Panc1 (cell line): ENCODE measurements at regions not wholly inside any gene's neighbourhood (a gene's known extent, or its start where the extent isn't known, plus 50 kb on each side); places are given as distances from the start of the nearest gene placed in this dataset.

Experiments
- ATAC-seq: fragments of 200-7000 bp; cut with Tn5 transposase; 2 replicates; pipeline ENCODE4 v1.9.1; 2020; ENCODE audit warnings: mild to moderate bottlenecking, moderate library complexity
- BruUV-seq: library from RNA; stranded (reverse); fragments of 400-500 nt; replicated peaks from 2 replicates; lab custom pipeline; 2021; lab: Mats Ljungman, UMichigan
- CTCF ChIA-PET: fragments of 300-600 bp; sonication (Branson Sonifier 250); formaldehyde crosslinking; loops from one replicate; lab custom pipeline; 2022; ENCODE audit warnings: antibody characterized with exemption; lab: Charles Lee
- POLR2A ChIA-PET: fragments of 300-600 bp; sonication (Branson Sonifier 250); formaldehyde crosslinking; loops from one replicate; lab custom pipeline; 2022; ENCODE audit warnings: antibody characterized with exemption; lab: Charles Lee
- DNase-seq: peaks from one replicate; pipeline ENCODE4 v3.0.0-alpha.2; 2010; ENCODE audit warnings: low read depth, low spot score
- H3K27ac ChIP-seq: 2 replicates; pipeline ENCODE4 v1.5.1; 2011; ENCODE audit warnings: mild to moderate bottlenecking, low read length, inconsistent platforms
- H3K27me3 ChIP-seq: fragments of 200-500 bp; sonication (Bioruptor generic); 2 replicates; pipeline ENCODE4 v1.6.0; 2014; ENCODE audit warnings: low read length, inconsistent platforms; ENCODE audit not compliant: control insufficient read depth, insufficient read depth
- H3K36me3 ChIP-seq: fragments of 200-500 bp; sonication (Bioruptor generic); 2 replicates; pipeline ENCODE4 v1.5.1; 2014; ENCODE audit warnings: inconsistent platforms, mild to moderate bottlenecking, low read length, moderate library complexity; ENCODE audit not compliant: control insufficient read depth, insufficient read depth
- H3K4me1 ChIP-seq: 2 replicates; pipeline ENCODE4 v1.5.1; 2011; ENCODE audit warnings: inconsistent platforms, mild to moderate bottlenecking, low read length, moderate library complexity; ENCODE audit not compliant: control insufficient read depth, insufficient read depth
- H3K4me3 ChIP-seq, 2 experiments: 2 replicates each; pipeline ENCODE4 v1.5.1; 2011 to 2012; ENCODE audit warnings: low read depth in 2 of 2, low read length in 2 of 2, mild to moderate bottlenecking in 2 of 2, inconsistent platforms in 1 of 2, moderate library complexity in 1 of 2
- H3K9me3 ChIP-seq: fragments of 200-500 bp; sonication (Bioruptor generic); 2 replicates; pipeline ENCODE4 v1.5.1; 2014; ENCODE audit warnings: low read depth, mild to moderate bottlenecking, inconsistent platforms, low read length, moderate library complexity; ENCODE audit not compliant: control insufficient read depth, insufficient read depth
- CTCF ChIP-seq: fragments of 450-650 bp; IDR thresholded peaks from 2 replicates; pipeline ENCODE4 v1.5.1; 2017; ENCODE audit warnings: mild to moderate bottlenecking
- POLR2AphosphoS5 ChIP-seq: IDR thresholded peaks from 2 replicates; pipeline ENCODE4 v1.6.1; 2012; ENCODE audit warnings: mild to moderate bottlenecking, low read depth, low read length, moderate library complexity
- REST ChIP-seq, 2 experiments: IDR thresholded peaks; 2 replicates each; pipeline ENCODE4 v1.6.1; 2011 to 2012; ENCODE audit warnings: low read depth in 2 of 2, control low read depth in 1 of 2, low read length in 1 of 2, mild to moderate bottlenecking in 1 of 2, moderate library complexity in 1 of 2; ENCODE audit not compliant: insufficient read depth in 1 of 2
- SIN3A ChIP-seq: IDR thresholded peaks from 2 replicates; pipeline ENCODE4 v1.6.1; 2012; ENCODE audit warnings: low read depth, mild to moderate bottlenecking, low read length, moderate library complexity, borderline replicate concordance; ENCODE audit not compliant: insufficient read depth
- TCF7L2 ChIP-seq: IDR thresholded peaks from 2 replicates; pipeline ENCODE4 v1.6.1; 2011; ENCODE audit warnings: mild to moderate bottlenecking, low read depth, low read length, inconsistent platforms
- in situ Hi-C: cut with HindIII; loops from 2 replicates; pipeline ENCODE4 v1.10.0; 2016; ENCODE audit warnings: low sequenced_read_pairs, low pct_unique_long_range_greater_than_20kb
- intact Hi-C: fragments of 100-400 bp; cut with micrococcal nuclease; formaldehyde crosslinking; loops from one replicate; pipeline ENCODE4 v1.10.0; 2022; ENCODE audit not compliant: unreplicated experiment

- ChIA-PET CTCF (interaction anchor here (0.8 to 1.1 kb wide), 4 partner anchors 131 to 462 kb away, joined by 3 to 11 read pairs (median 3); no protein-coding TSS in a partner anchor), POLR2A (no interaction called here)
- BruUV-seq, result no TSS peak
- Histone ChIP-seq H3K27me3 (peaks cover 24% of the 10 kb centered on the region), H3K4me1 (no peaks in the 10 kb centered on the region), H3K36me3 (no peaks in the 10 kb centered on the region), H3K9me3 (no peaks in the 10 kb centered on the region), H3K4me3 (no peak overlapping the region), H3K27ac (no peak overlapping the region)
- no peak for DNase-seq
- peak; percentile 87 for ATAC-seq
- in situ Hi-C loops (no loop called here), intact Hi-C loops (no loop called here)
- peak; percentile 81 for TF ChIP-seq CTCF
- no peak for TF ChIP-seq POLR2AphosphoS5
These were observed 226.8 kb downstream of the LMX1A start for GRCh38 chr1:165129568-165130164.

GRCh38 chr1:165124772-165125171 lies 231.7 kb downstream of the LMX1A start:
- no peak overlapping the region for H3K4me3 ChIP-seq
- DNase-seq (no peak), ATAC-seq (no peak)
- TF ChIP-seq TCF7L2, result no peak
- TF ChIP-seq POLR2AphosphoS5, result no peak
- no peak for TF ChIP-seq SIN3A
- TF ChIP-seq CTCF, result no peak
- no peak for TF ChIP-seq REST (IDR thresholded peaks at IDR 0.05; ENCODE audit: insufficient read depth in 1 of 2, low read depth in 2 of 2, low read length in 1 of 2)
- intact Hi-C loops (no loop called here), in situ Hi-C loops (no loop called here)
- H3K4me1 ChIP-seq, result no peaks in the 10 kb centered on the region
- CTCF ChIA-PET, result no interaction called here
- POLR2A ChIA-PET, result no interaction called here
- no peaks in the 10 kb centered on the region for H3K36me3 ChIP-seq
- BruUV-seq, result no TSS peak
- peaks cover 23% of the 10 kb centered on the region for H3K27me3 ChIP-seq
- no peaks in the 10 kb centered on the region for H3K9me3 ChIP-seq
- no peak overlapping the region for H3K27ac ChIP-seq
